CD4-positive, alpha-beta T cell treated with Interleukin-17A for 4 hours (primary cell): ENCODE measurements at regions not wholly inside any gene's neighbourhood (a gene's known extent, or its start where the extent isn't known, plus 50 kb on each side); places are given as distances from the start of the nearest gene placed in this dataset.
A peak's percentile ranks its signal among the peaks of the same experiment; 100 is the strongest.

Source experiments
- DNase-seq: peaks from one replicate; pipeline ENCODE4 v3.0.0-alpha.2; 2020; ENCODE audit warnings: mixed read lengths

DNA sequence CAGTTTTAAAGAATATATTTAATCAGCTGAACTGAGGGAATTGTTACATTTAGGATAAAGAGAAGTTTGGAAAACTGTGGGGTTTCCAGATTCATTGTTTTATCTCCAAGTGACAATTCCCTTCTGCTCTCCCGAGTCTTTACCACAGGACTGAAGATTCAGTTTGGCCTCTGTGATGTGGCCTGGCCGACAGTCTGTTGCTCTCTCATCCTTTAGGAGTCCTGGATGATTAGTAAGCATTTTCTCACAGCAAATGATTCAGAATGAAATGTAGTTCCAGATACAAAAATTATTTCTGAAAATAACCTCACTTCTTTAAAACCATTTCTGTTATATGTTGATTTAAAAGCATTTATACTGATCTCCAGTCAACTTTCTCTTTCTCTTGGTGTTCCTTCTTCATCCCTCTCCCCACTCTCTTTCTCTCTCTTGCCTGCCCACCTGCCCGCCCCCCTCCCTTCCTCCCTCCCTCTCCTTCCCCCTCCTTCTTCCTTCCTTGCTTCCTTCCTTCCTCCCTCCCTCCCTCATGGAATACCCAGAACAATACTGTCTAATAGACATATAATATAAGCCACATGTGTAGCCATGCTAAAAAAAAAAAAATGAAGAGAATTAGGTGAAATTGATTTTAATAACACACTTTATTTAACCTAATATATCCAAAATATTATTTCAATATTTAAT, 254.9 kb downstream of the PRL start:
- DNase-seq: no peak

DNA sequence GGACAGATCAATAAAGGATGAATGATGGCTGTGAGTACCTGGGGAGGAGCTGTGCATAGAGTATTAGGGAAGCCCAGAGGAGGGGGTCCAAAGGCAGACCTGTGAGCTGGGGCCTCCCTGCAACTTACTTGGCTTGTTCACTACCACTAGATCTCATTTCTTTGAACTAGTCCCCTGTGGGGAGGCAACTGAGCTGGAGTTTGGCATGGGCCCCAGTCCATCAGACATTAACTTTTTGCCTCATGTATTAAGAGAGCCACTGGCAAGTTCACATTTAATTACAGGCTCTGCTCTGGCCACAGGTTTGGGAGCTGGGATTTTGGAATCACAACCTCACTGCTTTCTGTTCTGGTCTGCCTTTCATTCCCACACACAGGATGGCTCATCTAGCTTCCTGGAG, 254.1 kb downstream of the PRL start:
- DNase-seq: no peak

DNA sequence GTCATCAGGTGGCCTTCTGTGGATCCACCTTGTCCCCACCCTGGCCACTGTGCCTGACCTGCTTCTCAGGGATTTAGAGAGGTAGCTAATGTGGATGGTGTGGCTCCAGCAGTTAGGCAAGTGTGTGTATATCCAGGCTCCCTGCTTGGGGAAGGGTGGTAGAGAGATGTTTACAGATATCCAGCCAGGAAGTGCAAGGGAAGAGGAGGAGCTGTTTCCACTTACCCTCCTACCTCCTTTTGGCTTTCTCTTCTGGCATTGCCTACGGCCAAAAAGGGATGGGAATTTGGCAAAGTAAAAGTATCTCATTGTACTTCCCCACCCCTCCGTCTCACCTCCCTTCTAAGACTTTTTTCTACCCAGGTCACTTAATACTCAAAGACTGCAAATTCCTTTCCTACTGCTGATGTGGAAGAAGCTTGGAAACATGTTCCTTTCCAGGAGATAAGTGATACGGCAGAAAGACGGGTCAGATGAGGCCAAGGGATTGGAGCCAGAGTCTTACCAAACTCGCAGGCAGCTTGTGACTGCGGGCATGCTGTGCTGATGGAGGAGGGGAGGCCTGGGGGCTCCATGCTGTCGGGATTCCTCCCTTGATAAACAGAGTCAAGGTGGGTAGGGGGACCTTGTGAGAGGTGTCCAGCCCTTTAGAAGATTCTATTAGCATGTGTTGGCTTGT, 253.4 kb downstream of the PRL start:
- DNase-seq: no peak

DNA sequence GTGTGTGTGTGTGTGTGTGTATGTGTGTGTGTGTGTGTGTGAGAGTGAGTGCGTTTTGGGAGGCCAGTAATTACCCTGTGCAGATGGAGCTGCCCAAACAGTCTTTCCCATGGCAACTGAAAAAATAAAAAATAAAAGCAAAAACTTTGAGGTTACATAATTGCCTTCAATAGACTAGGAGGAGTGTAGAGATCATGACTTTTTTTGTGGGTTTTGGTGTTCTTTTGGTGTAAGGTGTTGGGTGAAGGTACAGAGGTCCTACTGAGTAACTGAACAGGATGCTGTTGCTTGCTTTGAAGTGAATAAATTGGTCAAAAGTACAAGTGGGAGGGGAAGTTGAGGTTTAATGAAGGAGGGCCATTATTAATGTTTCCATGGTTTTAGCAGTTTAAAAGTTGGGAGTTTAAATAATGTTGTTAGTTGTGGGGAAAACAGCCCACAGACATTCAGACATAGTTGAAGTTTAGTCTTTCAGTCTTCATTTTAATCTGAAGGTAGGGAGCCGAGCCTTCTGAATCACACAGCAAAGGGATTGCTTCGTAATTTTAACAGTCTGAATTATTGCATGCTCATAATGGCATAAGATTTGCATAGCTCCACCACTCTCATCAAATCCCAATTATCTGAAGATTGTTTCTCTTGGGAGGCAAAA, 251.4 kb downstream of the PRL start:
- DNase-seq: no peak

DNA sequence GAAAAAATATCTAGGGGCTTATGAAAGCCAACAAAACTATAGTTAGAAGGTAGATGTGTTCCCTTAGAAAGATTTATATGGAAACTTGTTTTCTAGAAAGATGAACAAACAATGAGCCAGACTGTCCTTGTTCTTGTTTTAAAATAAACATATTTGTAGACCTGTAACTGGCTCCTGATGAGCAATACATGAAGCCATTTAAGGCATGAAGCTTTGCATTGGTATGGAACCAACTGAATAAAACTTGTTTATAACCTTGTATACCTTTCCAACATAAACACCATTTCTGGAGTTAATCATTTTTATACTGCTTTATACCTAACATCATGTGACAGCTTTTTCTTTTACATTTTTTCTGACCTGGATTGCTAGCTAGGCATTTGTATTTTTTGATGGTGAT, 247.8 kb downstream of the PRL start:
- DNase-seq: no peak

DNA sequence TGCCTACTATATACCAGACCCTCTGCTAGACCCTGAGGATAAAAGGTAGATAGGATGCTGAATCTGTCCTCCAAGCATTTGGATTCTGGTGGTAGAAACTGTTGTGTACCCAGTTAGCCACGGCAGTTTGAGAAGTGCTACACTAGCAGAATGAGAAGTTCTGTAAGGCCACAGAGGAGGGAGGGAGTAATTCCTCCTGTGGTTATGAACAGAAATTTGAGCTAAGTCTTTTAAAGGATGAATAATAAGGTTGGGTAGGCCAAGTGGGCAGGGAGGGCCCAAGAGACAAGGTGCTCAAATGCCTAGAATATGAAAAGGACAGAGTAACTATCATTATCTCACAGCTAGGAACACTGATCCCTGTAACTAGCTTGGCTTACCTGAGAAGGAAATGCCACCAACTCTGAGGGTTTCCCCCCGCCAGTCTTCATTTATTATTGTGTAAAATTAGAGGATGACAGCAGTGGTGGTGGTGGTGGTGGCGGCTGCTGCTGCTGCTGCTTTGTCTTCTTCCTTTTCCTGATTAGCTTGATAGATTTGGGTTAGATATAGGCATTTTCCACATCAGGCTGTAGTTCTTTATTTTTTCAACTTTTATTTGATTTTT, 243.3 kb downstream of the PRL start:
- peak; percentile 13 for DNase-seq

DNA sequence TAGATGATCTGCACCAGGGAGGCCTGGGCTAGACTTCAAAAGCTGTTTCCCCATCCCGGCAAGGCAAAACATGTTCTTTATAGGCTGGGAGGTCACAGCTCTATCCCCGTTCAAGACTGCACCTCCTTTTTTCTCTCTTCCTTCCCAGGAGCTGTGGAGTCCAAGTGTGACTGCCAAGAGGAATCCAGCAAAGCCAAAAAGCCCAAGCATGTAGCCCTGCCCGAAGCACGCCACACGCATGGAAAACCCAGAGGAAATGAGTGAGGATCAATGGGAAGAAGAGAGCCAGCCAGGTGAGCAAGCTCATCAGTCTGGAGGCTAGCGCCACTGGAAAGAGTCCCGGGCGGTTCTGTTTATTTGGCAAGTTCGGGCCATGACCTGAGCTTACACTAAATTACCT, 240.4 kb downstream of the PRL start:
- no peak for DNase-seq

DNA sequence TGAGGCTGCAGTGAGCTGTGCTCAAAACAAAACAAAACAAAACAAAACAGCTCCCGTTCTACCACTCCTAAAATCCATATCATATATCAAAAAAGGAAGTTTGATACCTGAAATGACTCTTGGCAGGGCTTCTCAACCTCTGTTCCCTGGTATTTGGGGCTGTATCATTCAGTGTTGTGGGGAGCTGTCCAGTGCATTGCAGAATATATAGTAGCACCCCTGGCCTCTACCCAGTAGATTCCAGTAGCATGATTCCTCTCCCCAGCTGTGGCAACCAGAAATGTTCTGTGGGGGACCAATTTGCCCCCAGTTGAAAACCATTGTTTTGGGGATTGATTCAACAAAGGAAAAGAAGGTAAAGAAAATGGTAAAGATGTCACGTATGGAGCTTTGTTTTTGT, 238.9 kb downstream of the PRL start:
- DNase-seq: no peak

DNA sequence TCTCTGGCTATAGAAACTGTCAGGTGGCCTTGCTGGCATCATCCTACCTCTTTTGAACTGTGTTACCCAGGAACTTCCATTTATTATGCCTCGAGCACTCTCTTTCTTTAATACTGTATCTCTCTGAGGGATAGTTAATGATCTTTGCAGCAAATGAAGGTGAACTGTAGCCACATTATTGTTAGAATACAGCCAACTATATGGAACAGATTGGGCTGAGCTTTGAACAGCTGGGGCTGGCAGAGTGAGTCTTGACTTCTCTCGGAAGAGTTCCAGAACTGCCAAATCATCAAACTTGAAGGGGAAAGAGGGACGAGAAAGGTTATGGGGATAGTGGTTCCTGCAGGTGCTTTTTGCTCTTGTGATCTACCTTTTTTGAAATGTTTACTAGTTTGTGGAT, 237.7 kb downstream of the PRL start:
- DNase-seq: no peak

DNA sequence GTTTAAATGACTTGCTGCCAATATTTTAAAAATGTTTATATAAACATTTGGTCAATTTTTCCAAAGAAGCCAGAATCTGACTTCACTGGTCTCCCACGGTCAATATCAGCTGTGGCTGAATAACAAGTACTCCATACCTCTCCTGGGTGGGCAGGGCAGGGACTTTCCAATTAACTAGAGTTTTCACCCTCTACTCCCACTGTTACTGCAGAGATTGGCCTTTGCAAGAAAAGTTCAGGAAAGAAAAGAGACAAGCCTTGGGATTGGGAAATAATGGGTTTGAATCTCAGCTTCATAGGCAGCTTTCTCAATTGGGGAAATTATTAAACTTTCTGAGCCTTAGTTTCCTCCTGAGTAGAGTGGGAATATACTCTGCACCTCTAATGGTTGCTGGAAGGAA, 236.9 kb downstream of the PRL start:
- DNase-seq: no peak

DNA sequence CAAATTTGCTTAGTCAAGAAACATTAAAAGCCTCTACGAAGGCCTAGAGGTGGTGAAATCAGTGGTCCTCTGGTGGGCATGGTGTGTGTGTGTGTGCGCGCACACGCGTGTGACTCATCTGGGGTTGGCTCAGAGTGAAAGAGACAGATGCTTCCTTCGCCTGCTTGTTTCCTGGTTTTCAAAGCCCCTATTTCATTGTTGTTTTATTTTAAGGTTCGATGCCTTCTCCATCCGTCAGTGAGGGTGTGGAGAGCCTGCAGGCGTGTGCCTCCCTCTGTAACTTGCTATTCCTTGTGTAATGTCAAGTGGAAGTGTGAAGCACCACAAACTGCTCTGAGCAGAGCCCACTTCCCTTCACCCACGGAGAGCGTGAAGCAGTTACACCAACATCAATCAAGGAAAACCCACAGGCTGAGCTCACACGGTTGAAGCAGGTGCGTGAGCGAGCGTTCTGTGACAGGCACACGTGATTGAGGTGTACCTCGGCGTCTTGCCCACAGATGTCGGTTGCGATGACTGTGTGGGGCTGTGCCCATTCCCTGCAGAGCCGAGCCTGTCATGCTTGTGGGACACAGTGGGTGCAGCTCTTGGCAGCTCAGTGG, 233.9 kb downstream of the PRL start:
- DNase-seq: peak; percentile 61

DNA sequence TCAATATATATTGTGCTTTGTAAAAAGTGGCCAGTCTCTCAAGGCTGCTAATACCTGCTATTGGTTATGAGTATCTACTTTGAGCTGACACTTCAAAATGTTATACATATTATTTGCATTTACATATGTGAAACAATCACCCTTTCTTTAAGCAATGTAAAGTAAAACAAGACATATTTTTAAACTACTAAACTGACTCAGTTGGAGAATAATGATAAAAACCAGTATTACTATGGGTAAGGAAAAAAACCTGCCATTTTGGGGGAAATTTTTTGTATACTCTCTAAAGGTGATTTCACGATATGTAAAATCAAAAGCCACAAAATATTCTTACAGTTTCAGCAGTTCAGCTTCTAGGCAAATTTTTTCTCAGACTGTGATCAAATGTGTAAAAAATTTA, 232.3 kb downstream of the PRL start:
- no peak for DNase-seq

DNA sequence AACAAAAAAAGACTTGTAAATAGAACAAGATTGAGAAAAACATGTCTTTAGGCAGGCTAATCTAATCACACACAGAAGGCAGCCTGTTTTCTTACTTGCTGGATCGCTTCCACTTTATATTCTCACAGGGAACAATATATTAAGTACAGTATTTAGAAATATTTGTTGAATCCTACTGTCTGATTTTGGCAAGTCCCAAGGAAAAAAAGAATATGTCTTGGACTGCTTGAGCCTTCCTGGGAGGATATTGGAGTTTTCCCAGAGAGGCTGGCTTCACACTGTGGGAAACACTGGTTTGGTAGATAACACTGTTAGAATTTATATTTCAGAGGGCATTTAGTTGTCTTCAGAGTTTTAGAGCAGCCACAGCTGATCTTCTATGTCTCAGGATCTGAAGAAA, 229.7 kb downstream of the PRL start:
- no peak for DNase-seq

DNA sequence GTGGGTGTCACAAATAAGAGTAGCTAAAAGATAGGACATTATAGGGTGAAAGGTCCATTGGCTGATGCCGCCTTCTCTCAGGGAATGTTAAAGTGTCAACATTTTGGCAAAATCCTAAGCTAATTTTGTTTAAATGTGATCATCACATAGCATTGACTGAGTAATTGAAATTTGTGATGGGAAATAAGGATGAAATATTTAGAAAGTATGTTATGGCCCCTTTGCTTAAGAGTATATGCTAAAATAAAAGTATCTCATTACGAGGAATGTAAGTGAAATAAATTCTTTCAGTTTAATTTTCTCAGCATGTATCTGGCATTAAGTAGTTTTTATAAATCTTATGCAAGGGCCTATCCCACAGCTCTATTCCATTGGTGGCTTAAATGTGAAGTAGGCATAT, 229.2 kb downstream of the PRL start:
- no peak for DNase-seq

DNA sequence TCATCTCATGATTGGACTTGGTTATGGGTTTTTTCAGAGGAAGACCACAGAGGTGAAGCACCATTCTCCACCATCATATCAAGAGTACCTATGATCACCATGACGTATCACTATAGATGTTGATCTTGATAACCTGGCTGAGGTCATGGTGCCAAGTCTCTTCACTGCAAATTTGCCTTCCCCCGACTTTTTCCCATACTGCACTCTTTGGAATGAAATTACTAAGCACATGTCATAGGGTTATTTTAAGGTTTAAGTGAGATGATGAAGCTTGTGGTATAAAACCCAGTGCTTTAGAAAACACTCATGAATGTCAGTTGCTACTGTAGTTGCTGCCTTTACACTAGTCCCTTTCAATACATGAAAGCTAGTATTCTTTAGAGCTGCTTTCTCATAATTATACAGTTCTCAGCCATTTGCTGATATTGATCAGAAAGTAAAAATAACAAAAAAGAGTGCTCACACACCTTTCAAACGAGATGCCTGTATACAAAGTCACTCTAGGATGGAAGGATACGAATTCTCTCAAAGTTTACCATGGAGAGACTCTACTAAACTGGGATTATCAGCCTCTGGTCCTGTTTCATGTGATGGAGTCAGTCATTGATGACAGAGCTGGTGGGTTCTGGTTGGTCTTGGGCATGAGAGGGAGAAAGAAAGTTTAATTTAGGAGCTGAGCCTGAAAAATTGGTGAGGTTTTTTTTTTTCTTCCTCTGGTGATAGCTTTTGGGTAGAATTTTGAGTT, 228.1 kb downstream of the PRL start:
- DNase-seq: no peak

DNA sequence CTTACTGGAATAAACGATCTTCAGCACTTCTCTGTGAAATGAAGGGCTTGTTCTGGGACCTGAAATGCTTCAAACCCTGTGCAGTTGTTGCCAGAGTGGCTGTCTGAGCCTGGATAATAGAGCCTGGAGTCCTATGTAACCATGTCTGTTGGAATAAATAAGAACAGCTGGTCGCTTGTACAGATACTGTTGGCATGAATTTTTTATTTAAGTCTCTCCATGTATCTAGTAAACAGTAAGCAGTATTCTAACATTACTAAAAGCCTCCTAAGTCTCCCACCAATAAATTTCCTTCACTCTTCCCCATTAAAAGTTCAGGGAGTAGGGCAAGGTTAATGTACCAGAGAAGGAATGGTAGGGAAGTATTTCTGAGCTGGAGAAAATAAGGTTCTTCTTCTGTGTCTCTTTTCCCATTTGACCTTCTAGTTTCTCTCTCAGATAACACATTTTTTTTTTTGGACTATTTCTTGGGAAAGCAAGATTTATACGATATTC, 227.5 kb downstream of the PRL start:
- DNase-seq: no peak

DNA sequence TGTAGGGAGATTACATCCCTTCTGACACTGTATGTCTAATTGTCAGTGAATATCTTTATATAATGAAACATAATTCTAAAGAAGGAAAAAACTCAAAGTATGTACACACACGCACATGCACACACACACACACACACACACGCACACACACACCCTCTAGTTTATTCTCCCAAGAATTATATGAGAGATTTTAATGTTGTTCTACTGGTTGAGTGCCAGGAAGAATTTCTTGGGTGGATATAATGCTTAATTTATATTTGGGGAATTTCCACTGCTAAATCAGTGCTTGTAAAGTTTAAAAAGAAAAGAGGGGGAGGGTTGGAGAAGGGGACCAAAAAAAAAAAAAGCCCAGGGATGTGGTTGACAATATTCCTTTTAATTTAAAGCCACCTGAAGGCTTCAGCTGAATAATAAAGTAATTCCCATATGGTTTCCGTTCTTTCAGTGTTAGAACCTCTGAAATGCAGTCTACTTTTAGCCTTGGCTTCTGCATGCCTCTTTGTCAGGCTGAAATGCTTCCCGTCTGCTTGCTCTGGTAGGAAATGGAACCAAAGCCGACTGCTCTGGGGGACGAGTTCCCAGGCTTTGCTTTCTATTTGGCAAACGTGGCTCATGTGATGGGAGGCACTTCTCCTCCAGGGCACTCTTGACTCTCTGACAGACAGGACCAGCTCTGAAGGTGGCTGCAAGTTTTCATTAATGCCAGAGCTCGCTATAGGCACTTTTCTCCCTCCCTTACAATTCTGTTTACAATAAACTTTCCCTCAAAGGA, 225.4 kb downstream of the PRL start:
- DNase-seq: no peak

DNA sequence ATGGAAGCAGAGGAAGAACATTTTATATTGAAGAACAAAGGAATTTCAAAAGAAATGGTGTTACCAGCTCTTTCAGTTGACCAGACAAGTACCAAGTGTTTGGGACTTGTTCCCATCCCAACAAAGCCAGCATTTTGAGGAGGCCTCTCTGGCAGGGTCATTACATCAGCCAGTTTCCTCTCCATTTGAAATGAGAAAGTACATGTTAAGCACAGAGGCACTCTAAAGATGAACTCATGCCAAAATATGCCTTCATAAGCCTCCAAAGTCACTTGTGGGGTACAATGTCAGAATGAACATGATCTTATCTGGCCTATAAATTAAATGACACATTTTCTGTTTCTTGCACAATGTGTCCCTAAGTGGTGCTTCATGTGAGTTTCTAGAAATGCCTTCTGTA, 223.9 kb downstream of the PRL start:
- no peak for DNase-seq

DNA sequence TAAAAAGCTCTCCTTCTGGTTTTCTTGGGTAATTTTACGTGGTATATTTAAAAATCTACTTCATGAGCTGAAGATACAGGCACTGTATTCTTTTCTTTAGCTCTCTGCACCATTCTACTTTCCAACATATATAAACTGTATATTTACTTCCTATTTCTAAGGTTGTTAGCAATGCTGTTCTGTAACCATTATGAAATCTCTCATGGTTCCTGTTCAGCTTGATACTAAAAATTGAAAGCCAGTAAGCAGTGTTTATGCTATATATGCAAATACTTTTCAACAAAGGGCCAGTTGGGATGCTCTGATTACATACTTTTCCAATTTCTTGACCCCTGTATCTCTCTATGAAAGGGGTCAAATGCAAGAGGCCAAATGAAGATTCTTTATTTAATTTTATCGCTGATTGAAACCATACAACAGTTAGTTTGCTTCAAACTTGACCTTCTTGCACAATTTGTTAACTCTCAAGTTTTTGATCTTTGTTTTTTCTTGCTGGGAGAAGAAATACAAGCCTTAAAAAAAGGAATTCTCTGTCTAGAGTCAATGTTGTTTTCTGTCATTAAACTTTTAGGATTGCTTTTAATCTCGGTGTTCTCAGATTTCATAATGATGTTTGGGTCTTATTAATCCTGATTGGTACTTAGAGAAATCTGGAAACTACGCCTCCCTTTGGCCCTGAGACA, 223.2 kb downstream of the PRL start:
- DNase-seq: no peak

DNA sequence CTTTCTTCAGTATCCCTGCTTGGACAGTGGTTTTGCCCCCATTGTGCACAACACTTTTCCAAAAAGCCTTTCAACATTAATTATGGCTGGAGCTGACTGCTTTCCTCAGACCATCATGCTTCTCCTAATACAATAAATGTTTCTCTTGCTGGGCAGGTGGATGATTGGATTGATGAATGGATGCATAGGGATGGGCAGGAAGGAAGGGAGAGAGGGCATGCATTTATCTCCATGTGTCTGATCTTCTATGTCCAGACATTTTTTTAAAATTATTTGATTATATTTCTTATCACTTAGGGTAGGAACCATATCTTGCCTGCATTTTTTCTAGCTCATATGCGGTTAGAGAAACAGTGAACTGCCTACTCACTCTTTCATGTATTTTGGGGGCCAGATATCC, 218.5 kb downstream of the PRL start:
- DNase-seq: no peak
